Mammary epithelial cell (primary cell): ENCODE measurements at regions not wholly inside any gene's neighbourhood (a gene's known extent, or its start where the extent isn't known, plus 50 kb on each side); places are given as distances from the start of the nearest gene placed in this dataset.

Source experiments
- EZH2 ChIP-seq: IDR thresholded peaks from 2 replicates; pipeline ENCODE4 v1.6.1; 2012; ENCODE audit warnings: low read length, inconsistent platforms, borderline replicate concordance
- TF ChIP-seq, protein P1 (sequence below), 2 donors: IDR thresholded peaks in 1 of 2; conservative IDR thresholded peaks in 1 of 2; 2 replicates each; pipeline ENCODE4 v1.5.1; 2011 to 2012; ENCODE audit warnings: inconsistent platforms in 2 of 2, low read length in 2 of 2, mild to moderate bottlenecking in 2 of 2, control low read depth in 1 of 2, low read depth in 1 of 2; ENCODE audit not compliant: insufficient read depth in 1 of 2; ENCODE audit errors: extremely low read depth in 1 of 2

DNA sequence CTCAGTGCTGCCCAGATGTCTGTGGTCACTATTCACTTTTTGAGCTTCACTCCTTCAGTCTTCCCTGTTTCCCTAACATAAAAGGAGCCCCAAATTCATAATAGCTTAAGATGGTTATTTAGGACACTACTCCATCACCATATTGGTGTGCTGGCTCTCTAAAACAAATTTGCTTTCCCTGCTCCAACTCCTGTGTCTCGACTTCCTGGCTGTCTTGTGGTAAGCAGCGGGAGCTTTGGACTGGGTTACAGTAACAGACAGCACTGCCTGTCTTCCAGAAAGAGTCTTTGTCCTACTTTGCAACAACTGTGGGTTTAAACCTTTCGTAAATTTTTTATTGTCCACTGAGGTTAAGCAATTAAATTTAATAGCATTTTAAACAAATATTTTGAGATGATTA, 389.4 kb downstream of the CDH9 start:
- TF ChIP-seq, protein P1, sequence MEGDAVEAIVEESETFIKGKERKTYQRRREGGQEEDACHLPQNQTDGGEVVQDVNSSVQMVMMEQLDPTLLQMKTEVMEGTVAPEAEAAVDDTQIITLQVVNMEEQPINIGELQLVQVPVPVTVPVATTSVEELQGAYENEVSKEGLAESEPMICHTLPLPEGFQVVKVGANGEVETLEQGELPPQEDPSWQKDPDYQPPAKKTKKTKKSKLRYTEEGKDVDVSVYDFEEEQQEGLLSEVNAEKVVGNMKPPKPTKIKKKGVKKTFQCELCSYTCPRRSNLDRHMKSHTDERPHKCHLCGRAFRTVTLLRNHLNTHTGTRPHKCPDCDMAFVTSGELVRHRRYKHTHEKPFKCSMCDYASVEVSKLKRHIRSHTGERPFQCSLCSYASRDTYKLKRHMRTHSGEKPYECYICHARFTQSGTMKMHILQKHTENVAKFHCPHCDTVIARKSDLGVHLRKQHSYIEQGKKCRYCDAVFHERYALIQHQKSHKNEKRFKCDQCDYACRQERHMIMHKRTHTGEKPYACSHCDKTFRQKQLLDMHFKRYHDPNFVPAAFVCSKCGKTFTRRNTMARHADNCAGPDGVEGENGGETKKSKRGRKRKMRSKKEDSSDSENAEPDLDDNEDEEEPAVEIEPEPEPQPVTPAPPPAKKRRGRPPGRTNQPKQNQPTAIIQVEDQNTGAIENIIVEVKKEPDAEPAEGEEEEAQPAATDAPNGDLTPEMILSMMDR (conservative IDR thresholded peaks at IDR 0.05 in 1 of 2, IDR thresholded peaks at IDR 0.05 in 1 of 2; ENCODE audit: extremely low read depth in 1 of 2, insufficient read depth in 1 of 2, low read depth in 1 of 2, low read length in 2 of 2), result no peak
- TF ChIP-seq EZH2, result no peak
